GM06990 (cell line): ENCODE measurements at regions not wholly inside any gene's neighbourhood (a gene's known extent, or its start where the extent isn't known, plus 50 kb on each side); places are given as distances from the start of the nearest gene placed in this dataset.

Source experiments
- DNase-seq: peaks from one replicate; pipeline ENCODE4 v3.0.0-alpha.2; 2011; ENCODE audit not compliant: insufficient read length; ENCODE audit errors: extremely low read depth
- H3K27me3 ChIP-seq: replicated peaks from 2 replicates; pipeline ENCODE4 v1.6.0; 2011; ENCODE audit warnings: low read length; ENCODE audit not compliant: control insufficient read depth, insufficient read depth
- H3K36me3 ChIP-seq: 2 replicates; pipeline ENCODE4 v1.5.1; 2011; ENCODE audit warnings: low read length; ENCODE audit not compliant: control insufficient read depth, insufficient read depth
- H3K4me3 ChIP-seq: replicated peaks from 2 replicates; pipeline ENCODE4 v1.5.1; 2011; ENCODE audit warnings: low read depth, mild to moderate bottlenecking, control low read depth, low read length
- CTCF ChIP-seq: IDR thresholded peaks from 2 replicates; pipeline ENCODE4 v1.5.1; 2011; ENCODE audit warnings: low read length, control low read depth, mild to moderate bottlenecking, inconsistent platforms; ENCODE audit not compliant: insufficient read depth, poor library complexity, severe bottlenecking

- Histone ChIP-seq H3K4me3 (no peak overlapping the region), H3K27me3 (no peaks in the 10 kb centered on the region), H3K36me3 (no peaks in the 10 kb centered on the region)
- no peak for TF ChIP-seq CTCF
- no peak for DNase-seq
These were observed 79.1 kb downstream of the TRIB2 start for GRCh38 chr2:12795851-12796250.

- DNase-seq = no peak
- H3K27me3 ChIP-seq = no peaks in the 10 kb centered on the region
- no peak overlapping the region for H3K4me3 ChIP-seq
- no peak for TF ChIP-seq CTCF
- no peaks in the 10 kb centered on the region for H3K36me3 ChIP-seq
These were observed 79.9 kb downstream of the TRIB2 start for GRCh38 chr2:12796657-12797056.

- Histone ChIP-seq H3K36me3 (no peaks in the 10 kb centered on the region), H3K4me3 (no peak overlapping the region), H3K27me3 (no peaks in the 10 kb centered on the region)
- no peak for DNase-seq
- TF ChIP-seq CTCF = no peak
These were observed 81.1 kb downstream of the TRIB2 start for GRCh38 chr2:12797815-12798214.

- no peak for TF ChIP-seq CTCF
- no peak overlapping the region for H3K4me3 ChIP-seq
- DNase-seq = no peak
- H3K27me3 ChIP-seq = no peaks in the 10 kb centered on the region; the same call in 1 of the 2 replicates
- no peaks in the 10 kb centered on the region for H3K36me3 ChIP-seq
These were observed 86.9 kb downstream of the TRIB2 start for GRCh38 chr2:12803607-12804006.

- Histone ChIP-seq H3K27me3 (no peaks in the 10 kb centered on the region; the same call in 1 of the 2 replicates), H3K36me3 (no peaks in the 10 kb centered on the region), H3K4me3 (no peak overlapping the region)
- TF ChIP-seq CTCF = no peak
- DNase-seq = no peak
These were observed 87.5 kb downstream of the TRIB2 start for GRCh38 chr2:12804091-12804856.
